HCT116 (cell line): ENCODE measurements at regions not wholly inside any gene's neighbourhood (a gene's known extent, or its start where the extent isn't known, plus 50 kb on each side); places are given as distances from the start of the nearest gene placed in this dataset.

Experiments
- ATAC-seq: fragments of 200-7000 bp; cut with Tn5 transposase; 2 replicates; pipeline ENCODE4 v1.9.1; 2020; ENCODE audit warnings: mild to moderate bottlenecking, moderate library complexity
- BruUV-seq: library from RNA; stranded (reverse); fragments of 400-500 nt; replicated peaks from 2 replicates; lab custom pipeline; 2021; lab: Mats Ljungman, UMichigan
- CTCF ChIA-PET: fragments of 300-600 bp; sonication (Branson Sonifier 250); formaldehyde crosslinking; loops from one replicate; lab custom pipeline; 2021; ENCODE audit warnings: antibody characterized with exemption; lab: Charles Lee
- POLR2A ChIA-PET: fragments of 300-600, 350-600 bp; sonication (Branson Sonifier 250); formaldehyde crosslinking; loops from one replicate; lab custom pipeline; 2021; ENCODE audit warnings: antibody characterized with exemption; lab: Charles Lee
- RAD21 ChIA-PET, 2 experiments: fragments of 300-600 bp; sonication (Branson Sonifier 250); formaldehyde crosslinking; loops; one replicate each; lab custom pipeline; 2023; ENCODE audit warnings: low total read pairs in 2 of 2; ENCODE audit not compliant: uncharacterized antibody in 2 of 2, unreplicated experiment in 2 of 2, low non-redundant PET in 1 of 2; lab: Charles Lee
- DNase-seq: peaks from one replicate; pipeline ENCODE4 v3.0.0-alpha.2; 2010; ENCODE audit warnings: low read depth, low spot score
- H2AFZ ChIP-seq: fragments of 200-600 bp; shearing (Covaris generic), sonication (generic); 2 replicates; pipeline ENCODE4 v1.6.1; 2017; ENCODE audit warnings: low read depth, mixed run types, mixed read lengths, antibody characterized with exemption, low read length; ENCODE audit not compliant: poor library complexity, severe bottlenecking
- H3K27ac ChIP-seq: 2 replicates; pipeline ENCODE4 v1.5.1; 2012; ENCODE audit warnings: low read depth, low read length
- H3K27me3 ChIP-seq: fragments of 200-600 bp; sonication (generic); 2 replicates; pipeline ENCODE4 v1.6.1; 2016; ENCODE audit warnings: mixed run types, low read length, mixed read lengths; ENCODE audit not compliant: insufficient read depth
- H3K36me3 ChIP-seq, 2 experiments: fragments of 200-500 bp in 1 of 2; fragments of 200-600 bp in 1 of 2; sonication (Bioruptor generic) in 1 of 2; sonication (generic) in 1 of 2; 2 replicates each; pipeline versions ENCODE4 v1.5.1 to v1.6.1; 2014 to 2016; ENCODE audit warnings: low read length in 2 of 2, inconsistent platforms in 1 of 2, mixed read lengths in 1 of 2, mixed run types in 1 of 2; ENCODE audit not compliant: insufficient read depth in 2 of 2, control insufficient read depth in 1 of 2
- H3K4me1 ChIP-seq, 2 experiments: fragments of 200-600 bp in 1 of 2; sonication (generic) in 1 of 2; 2 replicates each; pipeline versions ENCODE4 v1.5.1 to v1.6.1; 2012 to 2017; ENCODE audit warnings: low read length in 2 of 2, inconsistent platforms in 1 of 2, mild to moderate bottlenecking in 1 of 2, mixed read lengths in 1 of 2, mixed run types in 1 of 2, moderate library complexity in 1 of 2; ENCODE audit not compliant: insufficient read depth in 2 of 2, control insufficient read depth in 1 of 2
- H3K4me2 ChIP-seq: fragments of 200-600 bp; sonication (generic); 2 replicates; pipeline ENCODE4 v1.6.1; 2017; ENCODE audit warnings: mixed run types, low read length, mixed read lengths
- H3K4me3 ChIP-seq, 2 experiments: fragments of 200-600 bp in 1 of 2; sonication (generic) in 1 of 2; replicated peaks in 1 of 2; 2 replicates each; pipeline ENCODE4 v1.5.1; 2011 to 2016; ENCODE audit warnings: low read length in 2 of 2, control low read depth in 1 of 2, low read depth in 1 of 2, mild to moderate bottlenecking in 1 of 2, mixed read lengths in 1 of 2, mixed run types in 1 of 2
- H3K79me2 ChIP-seq: fragments of 200-600 bp; sonication (generic); 2 replicates; pipeline ENCODE4 v1.6.1; 2017; ENCODE audit warnings: mild to moderate bottlenecking, mixed run types, low read length, moderate library complexity, mixed read lengths; ENCODE audit not compliant: insufficient read depth
- H3K9ac ChIP-seq: fragments of 200-600 bp; sonication (generic); 2 replicates; pipeline ENCODE4 v1.6.1; 2016; ENCODE audit warnings: low read length, mixed read lengths
- H3K9me2 ChIP-seq: fragments of 200-600 bp; sonication (generic), shearing (Covaris generic); 2 replicates; pipeline ENCODE4 v1.6.1; 2017; ENCODE audit warnings: mixed run types, mild to moderate bottlenecking, moderate library complexity; ENCODE audit not compliant: insufficient read depth
- H3K9me3 ChIP-seq, 2 experiments: fragments of 200-500 bp in 1 of 2; fragments of 200-600 bp in 1 of 2; sonication (Bioruptor generic) in 1 of 2; sonication (generic) in 1 of 2; 2 replicates each; pipeline ENCODE4 v1.6.1; 2014 to 2017; ENCODE audit warnings: low read length in 2 of 2, mixed read lengths in 2 of 2, inconsistent platforms in 1 of 2, low read depth in 1 of 2, mild to moderate bottlenecking in 1 of 2, mixed run types in 1 of 2, moderate library complexity in 1 of 2; ENCODE audit not compliant: control insufficient read depth in 1 of 2, insufficient read depth in 1 of 2
- H4K20me1 ChIP-seq: fragments of 200-600 bp; sonication (generic), shearing (Covaris generic); 2 replicates; pipeline ENCODE4 v1.6.1; 2017; ENCODE audit warnings: mixed run types, mild to moderate bottlenecking, moderate library complexity; ENCODE audit not compliant: insufficient read depth
- CEBPB ChIP-seq: IDR thresholded peaks from 2 replicates; pipeline ENCODE4 v1.6.1; 2012; ENCODE audit warnings: low read depth
- ELF1 ChIP-seq: IDR thresholded peaks from 2 replicates; pipeline ENCODE4 v1.6.1; 2012; ENCODE audit warnings: low read depth, borderline replicate concordance
- EZH2 ChIP-seq: fragments of 200-600 bp; sonication (generic); IDR thresholded peaks from 2 replicates; pipeline ENCODE4 v1.6.1; 2017; ENCODE audit warnings: antibody characterized with exemption, mixed run types
- EZH2phosphoT487 ChIP-seq: fragments of 200-600 bp; IDR thresholded peaks from 2 replicates; pipeline ENCODE4 v1.6.1; 2018; ENCODE audit warnings: antibody characterized with exemption, borderline replicate concordance
- FOSL1 ChIP-seq: IDR thresholded peaks from 2 replicates; pipeline ENCODE4 v1.6.1; 2012; ENCODE audit warnings: low read depth
- JUND ChIP-seq: IDR thresholded peaks from 2 replicates; pipeline ENCODE4 v1.6.1; 2012
- POLR2A ChIP-seq: IDR thresholded peaks from 2 replicates; pipeline ENCODE4 v1.7.0; 2011; ENCODE audit warnings: borderline replicate concordance; ENCODE audit not compliant: insufficient read depth, insufficient read length; ENCODE audit errors: extremely low read depth
- SIN3A ChIP-seq: IDR thresholded peaks from 2 replicates; pipeline ENCODE4 v1.6.1; 2012; ENCODE audit warnings: low read depth
- SRF ChIP-seq: IDR thresholded peaks from 2 replicates; pipeline ENCODE4 v1.6.1; 2012; ENCODE audit warnings: low read depth
- YY1 ChIP-seq: IDR thresholded peaks from 2 replicates; pipeline ENCODE4 v1.6.1; 2011; ENCODE audit warnings: low read length, low read depth, moderate library complexity, mild to moderate bottlenecking; ENCODE audit not compliant: insufficient replicate concordance; ENCODE audit errors: extremely low read depth
- intact Hi-C: fragments of 100-400 bp; cut with micrococcal nuclease; formaldehyde crosslinking; loops from 2 replicates; pipeline ENCODE4 v1.10.0; 2022
- TF ChIP-seq, protein P1 (sequence below): IDR thresholded peaks from 2 replicates; pipeline ENCODE4 v1.6.1; 2012

DNA sequence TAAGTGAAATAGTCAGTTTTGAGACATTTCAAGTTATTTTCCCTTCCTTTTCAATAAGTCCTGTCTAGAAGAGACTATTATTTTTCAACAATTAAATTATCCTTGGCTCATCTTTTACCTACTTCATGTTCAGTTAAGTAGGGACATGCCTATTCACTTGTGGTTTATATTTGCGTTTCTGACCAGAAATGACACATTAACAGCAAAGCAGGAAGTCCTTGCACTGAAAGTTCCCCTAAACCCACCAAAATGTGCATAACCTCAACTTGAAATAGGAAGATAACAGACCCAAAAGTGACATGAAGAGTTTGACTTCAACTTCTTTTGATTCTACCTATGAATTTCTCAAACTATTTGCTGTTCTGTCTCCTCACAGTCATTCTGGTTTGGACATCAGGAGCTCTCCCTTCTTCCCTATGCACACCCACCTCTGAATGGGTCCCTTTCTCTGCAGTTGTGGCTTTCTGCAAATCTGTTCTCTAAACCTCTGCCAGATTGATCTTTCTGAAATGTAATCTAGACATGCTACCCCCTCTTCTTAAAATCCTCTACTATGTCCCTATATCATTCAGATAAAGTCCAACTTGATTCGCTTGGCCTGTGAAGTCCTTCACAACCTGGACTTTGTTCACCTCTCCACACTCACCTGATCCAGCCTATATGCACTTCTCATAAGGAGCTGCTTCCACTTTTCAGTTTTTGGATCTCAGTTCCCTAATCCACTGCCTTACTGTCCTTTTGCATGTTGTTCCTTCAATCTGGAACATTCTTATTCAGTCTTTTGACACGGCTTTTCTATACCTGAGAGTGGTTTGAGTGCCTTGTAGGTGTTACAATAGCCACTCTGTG is 661.5 kb upstream of the ADGRL4 start:
- no peaks in the 10 kb centered on the region; a peak in 1 of 4 replicates for H3K9me3 ChIP-seq
- H3K36me3 ChIP-seq: no peaks in the 10 kb centered on the region
- H2AFZ ChIP-seq: no peak overlapping the region
- no peak for TF ChIP-seq EZH2phosphoT487
- no peak for TF ChIP-seq FOSL1
- no peak for TF ChIP-seq SIN3A
- TF ChIP-seq SRF: no peak
- no peak for TF ChIP-seq POLR2A
- no peak for TF ChIP-seq ELF1
- no peak for TF ChIP-seq JUND
- TF ChIP-seq, protein P1, sequence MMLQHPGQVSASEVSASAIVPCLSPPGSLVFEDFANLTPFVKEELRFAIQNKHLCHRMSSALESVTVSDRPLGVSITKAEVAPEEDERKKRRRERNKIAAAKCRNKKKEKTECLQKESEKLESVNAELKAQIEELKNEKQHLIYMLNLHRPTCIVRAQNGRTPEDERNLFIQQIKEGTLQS: no peak
- TF ChIP-seq YY1: no peak
- no peak for TF ChIP-seq EZH2
- H3K4me3 ChIP-seq: no peak overlapping the region
- BruUV-seq: no TSS peak
- CTCF ChIA-PET: no interaction called here
- no peak for ATAC-seq
- H3K9me2 ChIP-seq: no peaks in the 10 kb centered on the region
- no peak overlapping the region for H3K4me2 ChIP-seq
- no peak for DNase-seq
- no peaks in the 10 kb centered on the region for H3K4me1 ChIP-seq
- POLR2A ChIA-PET: no interaction called here
- no peaks in the 10 kb centered on the region for H3K79me2 ChIP-seq
- no peaks in the 10 kb centered on the region for H3K27me3 ChIP-seq
- no peak overlapping the region for H3K27ac ChIP-seq
- no peaks in the 10 kb centered on the region for H4K20me1 ChIP-seq
- intact Hi-C loops: no loop called here
- RAD21 ChIA-PET: no interaction called here
- H3K9ac ChIP-seq: no peak overlapping the region

DNA sequence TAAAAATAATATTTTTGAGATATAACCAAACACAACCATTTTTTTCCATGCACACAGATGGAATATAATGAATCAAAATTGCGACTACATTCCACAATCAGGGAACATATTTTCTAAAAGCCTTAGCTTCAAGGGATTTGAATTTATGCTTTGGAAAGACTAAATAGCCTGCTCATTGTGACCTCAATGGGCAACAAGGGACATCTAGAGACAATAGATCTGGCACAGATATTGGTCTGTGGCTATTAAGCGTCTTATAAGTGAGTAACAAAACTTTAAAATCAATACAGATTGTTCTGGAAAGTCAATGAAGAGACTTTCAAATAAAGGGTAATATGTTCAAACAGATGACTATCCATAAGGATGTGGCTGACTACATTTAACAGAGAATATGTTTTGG is 660.6 kb upstream of the ADGRL4 start:
- H3K4me1 ChIP-seq: no peaks in the 10 kb centered on the region
- no TSS peak for BruUV-seq
- H3K9ac ChIP-seq: no peak overlapping the region
- no peaks in the 10 kb centered on the region for H3K36me3 ChIP-seq
- no peaks in the 10 kb centered on the region; a peak in 1 of 4 replicates for H3K9me3 ChIP-seq
- no peaks in the 10 kb centered on the region for H3K79me2 ChIP-seq
- ChIA-PET POLR2A (no interaction called here), RAD21 (no interaction called here), CTCF (no interaction called here)
- H3K27ac ChIP-seq: no peak overlapping the region
- H3K4me2 ChIP-seq: no peak overlapping the region
- TF ChIP-seq EZH2phosphoT487: no peak
- TF ChIP-seq CEBPB: no peak
- intact Hi-C loops: no loop called here
- DNase-seq: no peak
- no peak for ATAC-seq
- no peak overlapping the region for H2AFZ ChIP-seq
- H3K9me2 ChIP-seq: no peaks in the 10 kb centered on the region
- no peaks in the 10 kb centered on the region for H3K27me3 ChIP-seq
- no peak overlapping the region for H3K4me3 ChIP-seq
- H4K20me1 ChIP-seq: no peaks in the 10 kb centered on the region
